HFFc6 (cell line): ENCODE measurements at regions not wholly inside any gene's neighbourhood (a gene's known extent, or its start where the extent isn't known, plus 50 kb on each side); places are given as distances from the start of the nearest gene placed in this dataset.
A peak's percentile ranks its signal among the peaks of the same experiment; 100 is the strongest.

Experiments
- DNase-seq: peaks from one replicate; pipeline ENCODE4 v3.0.0-alpha.2; 2018
- H3K27ac Mint-ChIP-seq: 2 replicates; pipeline ENCODE4 v1.8.0; 2020; ENCODE audit warnings: mild to moderate bottlenecking, mixed read lengths
- H3K27me3 Mint-ChIP-seq: 2 replicates; pipeline ENCODE4 v1.8.0; 2021; ENCODE audit warnings: mild to moderate bottlenecking, moderate library complexity, mixed read lengths; ENCODE audit not compliant: insufficient read depth
- H3K36me3 Mint-ChIP-seq: 2 replicates; pipeline ENCODE4 v1.8.0; 2021; ENCODE audit warnings: low read depth, mixed read lengths
- H3K4me1 Mint-ChIP-seq: 2 replicates; pipeline ENCODE4 v1.8.0; 2020; ENCODE audit warnings: low read depth, mixed read lengths
- H3K4me3 Mint-ChIP-seq: 2 replicates; pipeline ENCODE4 v1.8.0; 2020; ENCODE audit warnings: mild to moderate bottlenecking, moderate library complexity, mixed read lengths
- H3K9me3 Mint-ChIP-seq: 2 replicates; pipeline ENCODE4 v1.8.0; 2020; ENCODE audit warnings: mild to moderate bottlenecking, mixed read lengths
- CTCF ChIP-seq: fragments of 200-600 bp; sonication (generic); IDR thresholded peaks from 2 replicates; pipeline ENCODE4 v1.5.0; 2021; ENCODE audit warnings: antibody characterized with exemption, mild to moderate bottlenecking

DNA sequence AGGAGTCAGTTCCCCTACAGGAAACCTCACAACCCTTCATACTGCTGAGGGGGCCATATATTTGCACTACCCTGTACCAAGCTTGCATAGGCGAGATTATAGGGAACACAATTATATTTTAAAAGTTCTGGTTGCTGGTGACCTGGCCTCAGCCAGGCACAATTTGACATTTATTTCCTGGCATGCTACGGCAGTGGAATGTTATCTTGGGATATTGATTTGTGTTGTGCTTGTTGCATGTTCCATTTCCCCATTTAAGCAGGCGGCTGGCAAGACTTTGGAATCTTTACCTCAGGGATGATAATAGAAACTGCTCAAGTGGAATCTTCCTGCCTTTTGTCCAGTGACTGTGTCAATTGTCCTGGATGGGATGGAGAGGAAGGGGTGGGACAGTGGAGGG lies 67.0 kb upstream of the RPS23 start:
- Mint-ChIP-seq H3K27me3 (0 out of 2 replicates have a peak, but pooled peaks cover 3% of the 10 kb centered on the region), H3K4me3 (no peak overlapping the region), H3K36me3 (no peaks in the 10 kb centered on the region), H3K9me3 (no peaks in the 10 kb centered on the region), H3K4me1 (peaks cover 40% of the 10 kb centered on the region), H3K27ac (no peak overlapping the region)
- no peak for TF ChIP-seq CTCF
- DNase-seq, result no peak

DNA sequence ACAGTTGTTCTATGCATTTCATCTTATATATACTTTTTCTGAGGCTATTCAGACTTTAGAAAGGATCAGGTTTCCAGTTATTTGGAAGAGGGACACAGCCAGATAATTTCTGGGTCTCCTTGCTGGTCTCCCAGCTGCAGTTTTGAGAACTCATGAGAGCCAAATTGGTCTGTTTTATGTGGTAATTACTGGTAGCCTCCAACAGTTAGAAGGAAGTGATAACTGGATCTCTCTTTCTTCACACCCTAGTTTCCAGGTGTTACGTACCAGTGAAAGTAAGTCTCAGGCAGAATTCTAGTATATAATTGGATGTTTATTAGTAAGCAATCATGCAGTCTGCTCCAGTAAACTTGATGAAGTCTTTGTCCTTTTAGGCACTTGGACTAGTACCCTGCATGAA lies 63.2 kb upstream of the RPS23 start:
- Mint-ChIP-seq H3K4me1 (peaks cover 24% of the 10 kb centered on the region), H3K27ac (no peak overlapping the region), H3K27me3 (peaks cover 4% of the 10 kb centered on the region; the same call in 1 of the 2 replicates), H3K9me3 (no peaks in the 10 kb centered on the region), H3K4me3 (no peak overlapping the region), H3K36me3 (no peaks in the 10 kb centered on the region)
- DNase-seq, result no peak
- TF ChIP-seq CTCF, result no peak

DNA sequence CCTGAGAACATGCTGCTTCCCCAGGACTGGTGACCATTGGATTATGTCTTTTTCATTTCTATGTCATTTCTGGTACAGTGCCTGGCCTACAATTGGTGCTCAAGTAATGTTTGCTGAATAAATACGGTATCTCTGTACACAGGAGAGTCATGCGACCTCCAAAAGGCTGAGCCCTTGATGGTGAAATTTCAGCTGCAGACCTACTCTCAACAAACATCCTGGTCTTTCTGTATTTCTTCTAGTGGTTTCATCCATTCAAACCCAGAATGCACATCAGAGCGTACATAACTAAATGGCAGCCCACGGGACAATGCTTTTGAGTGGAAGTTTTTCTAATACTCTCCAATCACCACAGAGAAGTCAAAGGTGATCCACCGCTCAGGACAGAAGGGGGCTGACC lies 62.6 kb upstream of the RPS23 start:
- Mint-ChIP-seq H3K27ac (no peak overlapping the region), H3K4me3 (no peak overlapping the region), H3K36me3 (no peaks in the 10 kb centered on the region), H3K27me3 (peaks cover 4% of the 10 kb centered on the region; the same call in 1 of the 2 replicates), H3K4me1 (peaks cover 29% of the 10 kb centered on the region), H3K9me3 (no peaks in the 10 kb centered on the region)
- DNase-seq, result no peak
- TF ChIP-seq CTCF, result no peak

- no peaks in the 10 kb centered on the region for H3K36me3 Mint-ChIP-seq
- no peaks in the 10 kb centered on the region for H3K9me3 Mint-ChIP-seq
- H3K27ac Mint-ChIP-seq, result no peak overlapping the region
- H3K4me3 Mint-ChIP-seq, result no peak overlapping the region
- TF ChIP-seq CTCF, result no peak
- no peak for DNase-seq
- H3K27me3 Mint-ChIP-seq, result peaks cover 6% of the 10 kb centered on the region
- peaks cover 39% of the 10 kb centered on the region for H3K4me1 Mint-ChIP-seq
Measured at GRCh38 chr5:82339792-82340191, 61.6 kb upstream of the RPS23 start.

DNA sequence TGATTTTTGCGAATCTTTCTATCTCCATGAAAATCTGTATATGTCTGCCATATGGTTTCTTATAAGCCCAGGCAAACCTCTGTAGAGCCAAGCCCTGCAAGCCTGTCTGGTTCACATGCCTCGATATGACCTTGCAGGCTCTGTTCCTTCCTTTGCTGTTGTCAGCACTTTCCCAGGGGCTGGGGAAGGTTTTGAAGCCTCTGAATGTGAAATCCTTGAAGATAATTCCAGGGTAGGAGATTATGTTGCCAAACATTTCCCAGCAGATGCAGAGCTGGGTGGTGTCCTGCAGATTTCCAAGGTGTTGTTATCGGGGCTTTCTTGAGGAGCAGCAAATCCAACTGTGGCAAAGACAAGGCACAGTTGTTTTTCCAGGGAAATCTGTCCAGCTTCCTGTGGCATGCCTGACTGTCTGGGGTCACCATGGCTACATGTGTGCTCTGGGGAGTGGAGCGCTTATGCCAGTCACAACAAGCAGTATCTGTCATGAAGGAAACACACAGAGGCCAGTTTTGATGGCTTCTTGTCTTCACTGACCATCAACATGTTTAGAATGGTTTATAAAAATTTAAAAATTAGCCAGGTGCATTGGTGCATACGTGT lies 60.7 kb upstream of the RPS23 start:
- no peak for TF ChIP-seq CTCF
- Mint-ChIP-seq H3K9me3 (no peaks in the 10 kb centered on the region), H3K4me3 (no peak overlapping the region), H3K4me1 (peaks cover 48% of the 10 kb centered on the region), H3K27ac (no peak overlapping the region), H3K36me3 (no peaks in the 10 kb centered on the region), H3K27me3 (peaks cover 6% of the 10 kb centered on the region)
- DNase-seq, result no peak

- Mint-ChIP-seq H3K27ac (peak overlapping the region; percentile 90), H3K4me1 (peaks cover 66% of the 10 kb centered on the region), H3K9me3 (no peaks in the 10 kb centered on the region), H3K4me3 (no peak overlapping the region), H3K36me3 (no peaks in the 10 kb centered on the region), H3K27me3 (peaks cover 5% of the 10 kb centered on the region)
- no peak for TF ChIP-seq CTCF
- DNase-seq, result no peak
Measured at GRCh38 chr5:82336959-82337351, 58.8 kb upstream of the RPS23 start.
